ENCODE measurements at regions not wholly inside any gene's neighbourhood (a gene's known extent, or its start where the extent isn't known, plus 50 kb on each side); places are given as distances from the start of the nearest gene placed in this dataset.

GRCh38 chr6:98352348-98352747 lies 482.0 kb upstream of the POU3F2 start:
- Histone ChIP-seq H3K27ac (no peak overlapping the region), H3K36me3 (no peaks in the 10 kb centered on the region), H4K20me1 (ENCODE audit: low read depth) (no peaks in the 10 kb centered on the region), H3K4me2 (no peak overlapping the region), H3K27me3 (no peaks in the 10 kb centered on the region), H3F3A (ENCODE audit: low read depth) (no peaks in the 10 kb centered on the region), H3K79me2 (ENCODE audit: low read depth) (no peaks in the 10 kb centered on the region), H3K9me3 (ENCODE audit: low read depth) (no peaks in the 10 kb centered on the region), H2AFZ (replicated peaks) (no peak overlapping the region), H3K4me3 (no peak overlapping the region), H3K9ac (no peak overlapping the region), H3K4me1 (no peaks in the 10 kb centered on the region)
- no peak overlapping the region for H3K27ac Mint-ChIP-seq
- TF ChIP-seq EZH2 (IDR thresholded peaks at IDR 0.05): no peak
- no peak for TF ChIP-seq CTCF (IDR thresholded peaks at IDR 0.05)
- TF ChIP-seq EZH2phosphoT487 (IDR thresholded peaks at IDR 0.05): no peak
- peaks cover 2% of the 10 kb centered on the region for H3K9me3 Mint-ChIP-seq
- H3K4me1 Mint-ChIP-seq: peaks cover 4% of the 10 kb centered on the region
- no peak overlapping the region for H3K4me3 Mint-ChIP-seq
- no peaks in the 10 kb centered on the region for H3K36me3 Mint-ChIP-seq
- H3K27me3 Mint-ChIP-seq (ENCODE audit: insufficient read depth, low read depth): no peaks in the 10 kb centered on the region
- DNase-seq (ENCODE audit: low spot score): no peak

GRCh38 chr6:98358173-98358572 lies 476.2 kb upstream of the POU3F2 start:
- H3K27me3 ChIP-seq: no peaks in the 10 kb centered on the region
- H3K27me3 Mint-ChIP-seq (ENCODE audit: insufficient read depth, low read depth): no peaks in the 10 kb centered on the region
- no peaks in the 10 kb centered on the region for H3K9me3 Mint-ChIP-seq
- no peak overlapping the region for H3K4me2 ChIP-seq
- no peak overlapping the region for H3K9ac ChIP-seq
- H3K36me3 Mint-ChIP-seq: no peaks in the 10 kb centered on the region
- no peaks in the 10 kb centered on the region for H3F3A ChIP-seq (ENCODE audit: low read depth)
- H3K9me3 ChIP-seq (ENCODE audit: low read depth): no peaks in the 10 kb centered on the region
- H3K36me3 ChIP-seq: no peaks in the 10 kb centered on the region
- H2AFZ ChIP-seq (replicated peaks): no peak overlapping the region
- H3K27ac Mint-ChIP-seq: peak overlapping the region; percentile 42
- no peak for DNase-seq (ENCODE audit: low spot score)
- H4K20me1 ChIP-seq (ENCODE audit: low read depth): no peaks in the 10 kb centered on the region
- no peak overlapping the region for H3K4me3 Mint-ChIP-seq
- no peaks in the 10 kb centered on the region for H3K4me1 ChIP-seq
- H3K79me2 ChIP-seq (ENCODE audit: low read depth): no peaks in the 10 kb centered on the region
- TF ChIP-seq EZH2 (IDR thresholded peaks at IDR 0.05) (no peak), EZH2phosphoT487 (IDR thresholded peaks at IDR 0.05) (no peak), CTCF (IDR thresholded peaks at IDR 0.05) (no peak)
- peaks cover 9% of the 10 kb centered on the region for H3K4me1 Mint-ChIP-seq
- H3K4me3 ChIP-seq: no peak overlapping the region
- H3K27ac ChIP-seq: no peak overlapping the region

- Mint-ChIP-seq H3K36me3 (no peaks in the 10 kb centered on the region), H3K27ac (no peak overlapping the region), H3K4me1 (peaks cover 7% of the 10 kb centered on the region), H3K4me3 (no peak overlapping the region), H3K27me3 (ENCODE audit: insufficient read depth, low read depth) (no peaks in the 10 kb centered on the region), H3K9me3 (peaks cover 4% of the 10 kb centered on the region)
- Histone ChIP-seq H3K27me3 (no peaks in the 10 kb centered on the region), H3K27ac (peak overlapping the region; percentile 21), H3K4me3 (no peak overlapping the region), H3K9me3 (ENCODE audit: low read depth) (no peaks in the 10 kb centered on the region), H4K20me1 (ENCODE audit: low read depth) (no peaks in the 10 kb centered on the region), H3F3A (ENCODE audit: low read depth) (peaks cover 4% of the 10 kb centered on the region), H3K4me1 (peaks cover 14% of the 10 kb centered on the region), H3K4me2 (peak overlapping the region; percentile 49), H3K9ac (no peak overlapping the region), H2AFZ (replicated peaks) (no peak overlapping the region), H3K36me3 (no peaks in the 10 kb centered on the region), H3K79me2 (ENCODE audit: low read depth) (no peaks in the 10 kb centered on the region)
- TF ChIP-seq EZH2 (IDR thresholded peaks at IDR 0.05) (no peak), CTCF (IDR thresholded peaks at IDR 0.05) (no peak), EZH2phosphoT487 (IDR thresholded peaks at IDR 0.05) (no peak)
- peak; percentile 51 for DNase-seq (ENCODE audit: low spot score)
These were observed 468.0 kb upstream of the POU3F2 start for GRCh38 chr6:98366371-98366770.

Measured in neural progenitor cell (in vitro differentiated cells).